ENCODE measurements at regions not wholly inside any gene's neighbourhood (a gene's known extent, or its start where the extent isn't known, plus 50 kb on each side); places are given as distances from the start of the nearest gene placed in this dataset.
"Not testable (repeated sequence)": the region's sequence is repeated elsewhere in the genome, so short reads cannot be mapped to it uniquely, and the experiment has no call there.

GRCh38 chr3:110323349-110323748 is 748.3 kb upstream of the NECTIN3 start:
- H3K27ac ChIP-seq: no peak overlapping the region
- TF ChIP-seq ZFX (IDR thresholded peaks at IDR 0.05) (no peak), CTCF (conservative IDR thresholded peaks at IDR 0.05) (no peak)

GRCh38 chr3:110324171-110324705 is 747.4 kb upstream of the NECTIN3 start:
- H3K27ac ChIP-seq: no peak overlapping the region
- no peak for TF ChIP-seq ZFX (IDR thresholded peaks at IDR 0.05)
- TF ChIP-seq CTCF (conservative IDR thresholded peaks at IDR 0.05): no peak

GRCh38 chr3:110327870-110328269 is 743.7 kb upstream of the NECTIN3 start:
- no peak overlapping the region for H3K27ac ChIP-seq
- TF ChIP-seq CTCF (conservative IDR thresholded peaks at IDR 0.05) (no peak), ZFX (IDR thresholded peaks at IDR 0.05) (no peak)

GRCh38 chr3:110331562-110331961 is 740.1 kb upstream of the NECTIN3 start:
- H3K27ac ChIP-seq: not testable (repeated sequence)

GRCh38 chr3:110332629-110333028 is 739.0 kb upstream of the NECTIN3 start:
- no peak for TF ChIP-seq CTCF (conservative IDR thresholded peaks at IDR 0.05)
- TF ChIP-seq ZFX (IDR thresholded peaks at IDR 0.05): no peak
- no peak overlapping the region for H3K27ac ChIP-seq

GRCh38 chr3:110341047-110341446 is 730.6 kb upstream of the NECTIN3 start:
- no peak for TF ChIP-seq ZFX (IDR thresholded peaks at IDR 0.05)
- TF ChIP-seq CTCF (conservative IDR thresholded peaks at IDR 0.05): no peak
- H3K27ac ChIP-seq: no peak overlapping the region

GRCh38 chr3:110343376-110343775 is 728.2 kb upstream of the NECTIN3 start:
- H3K27ac ChIP-seq: no peak overlapping the region

More at GRCh38 chr3:110343376-110343775, 728.2 kb upstream of the NECTIN3 start:
- TF ChIP-seq ZFX (IDR thresholded peaks at IDR 0.05) (no peak), CTCF (conservative IDR thresholded peaks at IDR 0.05) (no peak)
